Fibroblast of pulmonary artery (primary cell): ENCODE measurements at regions not wholly inside any gene's neighbourhood (a gene's known extent, or its start where the extent isn't known, plus 50 kb on each side); places are given as distances from the start of the nearest gene placed in this dataset.

Experiments
- DNase-seq: peaks from one replicate; pipeline ENCODE4 v3.0.0-alpha.2; 2010; ENCODE audit warnings: low read depth
- H3K4me3 ChIP-seq: replicated peaks from 2 replicates; pipeline ENCODE4 v1.5.1; 2011; ENCODE audit warnings: low read depth, mild to moderate bottlenecking, control low read depth, low read length, moderate library complexity
- TF ChIP-seq, protein P1 (sequence below): IDR thresholded peaks from 2 replicates; pipeline ENCODE4 v1.5.1; 2011; ENCODE audit warnings: mild to moderate bottlenecking, control low read depth, low read length, inconsistent platforms; ENCODE audit errors: missing control alignments

DNA sequence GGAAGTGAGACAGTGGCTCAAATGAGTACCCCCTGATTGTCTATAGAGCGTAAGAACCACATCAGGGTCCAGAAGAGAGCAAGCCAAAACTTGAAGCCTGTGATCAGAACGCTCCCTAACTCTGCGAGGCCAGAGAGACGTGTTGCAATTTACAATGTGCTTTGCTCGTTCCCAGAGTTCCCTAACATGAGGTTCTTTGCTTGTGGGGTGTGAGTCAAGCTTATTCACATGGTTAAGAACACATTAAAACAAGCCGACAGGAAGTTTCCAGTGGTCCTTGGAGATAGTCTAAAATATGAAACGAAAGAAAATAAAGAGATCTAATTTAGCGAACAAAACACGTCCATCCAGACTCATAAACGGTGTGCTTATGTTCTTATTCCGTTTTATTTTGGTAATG is 702.3 kb downstream of the TRIML1 start:
- no peak for DNase-seq
- TF ChIP-seq, protein P1, sequence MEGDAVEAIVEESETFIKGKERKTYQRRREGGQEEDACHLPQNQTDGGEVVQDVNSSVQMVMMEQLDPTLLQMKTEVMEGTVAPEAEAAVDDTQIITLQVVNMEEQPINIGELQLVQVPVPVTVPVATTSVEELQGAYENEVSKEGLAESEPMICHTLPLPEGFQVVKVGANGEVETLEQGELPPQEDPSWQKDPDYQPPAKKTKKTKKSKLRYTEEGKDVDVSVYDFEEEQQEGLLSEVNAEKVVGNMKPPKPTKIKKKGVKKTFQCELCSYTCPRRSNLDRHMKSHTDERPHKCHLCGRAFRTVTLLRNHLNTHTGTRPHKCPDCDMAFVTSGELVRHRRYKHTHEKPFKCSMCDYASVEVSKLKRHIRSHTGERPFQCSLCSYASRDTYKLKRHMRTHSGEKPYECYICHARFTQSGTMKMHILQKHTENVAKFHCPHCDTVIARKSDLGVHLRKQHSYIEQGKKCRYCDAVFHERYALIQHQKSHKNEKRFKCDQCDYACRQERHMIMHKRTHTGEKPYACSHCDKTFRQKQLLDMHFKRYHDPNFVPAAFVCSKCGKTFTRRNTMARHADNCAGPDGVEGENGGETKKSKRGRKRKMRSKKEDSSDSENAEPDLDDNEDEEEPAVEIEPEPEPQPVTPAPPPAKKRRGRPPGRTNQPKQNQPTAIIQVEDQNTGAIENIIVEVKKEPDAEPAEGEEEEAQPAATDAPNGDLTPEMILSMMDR: no peak
- no peak overlapping the region for H3K4me3 ChIP-seq

DNA sequence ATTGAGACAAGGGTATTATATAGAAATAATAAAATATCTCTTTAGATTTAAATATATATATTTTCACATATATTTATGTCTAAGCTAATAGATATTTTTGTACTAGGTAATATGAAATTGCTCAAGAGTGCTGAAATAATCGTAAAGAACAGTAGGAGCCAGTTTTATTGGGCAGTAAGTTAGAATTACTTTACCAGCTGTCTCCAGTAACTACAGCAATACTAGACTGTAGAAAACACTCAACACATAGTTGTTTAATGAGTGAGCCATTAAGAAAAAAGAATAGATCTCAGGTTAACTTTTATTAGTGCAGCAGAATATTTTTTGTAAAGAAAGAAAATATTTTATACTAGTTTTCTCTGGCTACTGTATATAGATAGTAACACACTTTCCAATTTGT is 715.2 kb downstream of the TRIML1 start:
- no peak overlapping the region for H3K4me3 ChIP-seq
- TF ChIP-seq, protein P1: no peak
- DNase-seq: no peak

DNA sequence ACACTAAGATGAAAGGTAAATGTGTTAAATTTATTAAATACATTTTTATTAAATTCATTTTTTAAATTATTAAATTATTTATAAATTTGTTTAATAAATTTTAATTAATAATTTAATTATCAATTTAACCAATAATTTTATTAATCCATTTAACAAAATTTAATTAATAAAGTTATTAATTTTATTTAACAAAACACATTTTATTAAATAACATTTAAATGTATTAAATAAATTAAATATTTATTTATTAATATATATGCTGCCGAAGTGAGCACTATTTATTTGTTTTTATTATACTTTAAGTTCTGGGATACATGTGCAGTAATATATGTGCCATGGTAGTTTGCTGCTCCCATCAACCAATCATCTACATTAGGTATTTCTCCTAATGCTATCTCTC is 719.5 kb downstream of the TRIML1 start:
- no peak for DNase-seq
- TF ChIP-seq, protein P1: no peak
- no peak overlapping the region for H3K4me3 ChIP-seq

DNA sequence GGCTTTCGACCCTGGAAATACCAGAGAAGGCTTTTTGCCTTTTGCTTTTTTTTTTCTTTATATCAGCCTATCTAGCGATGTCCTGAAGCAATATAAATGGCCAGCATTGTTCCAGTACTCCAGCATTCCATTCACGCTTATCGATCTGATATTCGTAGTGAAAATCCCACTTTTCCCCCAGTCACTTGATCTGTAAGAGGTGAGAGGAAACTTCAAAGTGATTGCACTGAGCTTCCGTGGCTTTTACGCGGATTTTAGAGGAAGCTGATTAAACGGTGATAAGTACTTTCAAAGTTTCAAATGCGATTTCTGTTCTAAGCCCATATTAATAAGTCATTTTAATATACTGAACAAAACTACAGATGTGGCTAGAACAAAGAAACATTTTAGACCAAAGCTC is 725.5 kb downstream of the TRIML1 start:
- DNase-seq: no peak
- no peak overlapping the region for H3K4me3 ChIP-seq
- TF ChIP-seq, protein P1: no peak

DNA sequence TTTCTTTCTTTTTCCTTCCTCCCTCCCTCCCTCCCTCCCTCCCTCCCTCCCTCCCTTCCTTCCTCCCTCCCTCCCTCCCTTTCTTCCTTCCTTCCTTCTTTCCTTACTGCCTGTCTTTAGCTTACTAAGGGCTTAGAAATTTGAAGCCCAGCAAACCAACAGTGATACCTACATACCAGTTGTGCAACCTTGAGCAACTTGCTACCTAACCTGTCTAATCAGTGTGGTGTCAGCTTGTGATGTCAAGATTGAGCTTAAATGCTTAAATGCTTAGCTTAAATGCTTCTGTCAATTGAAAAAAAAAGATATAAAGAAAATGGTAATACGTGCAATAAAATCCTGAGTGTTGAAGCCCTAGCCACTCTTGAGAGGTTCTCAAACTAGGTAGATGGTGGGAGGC is 728.6 kb downstream of the TRIML1 start:
- H3K4me3 ChIP-seq: no peak overlapping the region
- TF ChIP-seq, protein P1: no peak
- no peak for DNase-seq

DNA sequence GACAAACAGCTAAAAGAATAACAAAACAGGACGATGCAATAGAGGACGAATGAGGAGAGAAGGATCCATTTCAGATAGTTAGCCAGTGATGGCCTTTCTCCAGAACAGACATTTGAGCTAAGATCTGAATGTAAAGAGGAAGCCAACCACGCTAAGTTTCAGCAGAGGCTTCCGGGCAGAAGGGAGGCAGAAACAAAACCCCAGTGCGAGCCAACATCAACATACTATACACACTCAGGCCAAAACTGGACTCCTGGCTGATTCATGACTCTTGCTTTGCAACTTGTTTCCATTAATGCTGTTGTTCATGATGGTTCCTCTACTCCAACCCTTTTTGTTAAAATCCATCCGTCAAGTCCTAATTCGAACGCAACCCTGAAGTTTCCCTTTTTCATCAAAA is 730.3 kb downstream of the TRIML1 start:
- DNase-seq: peak; percentile 14
- TF ChIP-seq, protein P1: no peak

DNA sequence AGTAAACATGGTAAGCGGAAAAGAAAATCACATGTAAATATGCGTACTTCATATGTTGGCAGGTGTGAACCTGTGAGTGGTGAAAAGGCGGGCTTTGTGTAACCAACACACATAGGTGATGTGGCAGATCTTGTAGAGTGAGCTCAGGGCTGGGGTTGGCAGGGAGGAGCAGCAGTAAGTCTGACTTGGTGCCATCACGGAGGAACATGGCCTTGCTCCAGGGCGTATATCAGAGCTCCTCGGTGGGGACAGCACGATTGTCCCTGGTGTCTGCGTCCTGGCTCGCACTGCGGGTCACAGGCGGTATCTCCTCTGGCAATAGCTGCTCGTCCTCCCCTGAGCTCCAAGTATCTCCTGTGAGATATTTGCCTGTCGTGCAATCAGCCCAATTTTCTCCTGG is 733.6 kb downstream of the TRIML1 start:
- DNase-seq: no peak
- no peak overlapping the region for H3K4me3 ChIP-seq
- TF ChIP-seq, protein P1: no peak

More for the DNA sequence above, 730.3 kb downstream of the TRIML1 start:
- H3K4me3 ChIP-seq: no peak overlapping the region
